HepG2 (cell line): ENCODE measurements at regions not wholly inside any gene's neighbourhood (a gene's known extent, or its start where the extent isn't known, plus 50 kb on each side); places are given as distances from the start of the nearest gene placed in this dataset.

Experiments
- ATAC-seq: fragments of 200-7000 bp; cut with Tn5 transposase; 3 replicates; pipeline ENCODE4 v1.9.1; 2020; ENCODE audit warnings: mild to moderate bottlenecking, moderate library complexity
- BruUV-seq: library from RNA; stranded (reverse); fragments of 400-500 nt; replicated peaks from 2 replicates; lab custom pipeline; 2021; lab: Mats Ljungman, UMichigan
- CTCF ChIA-PET: fragments of 300-600 bp; formaldehyde crosslinking; extraction: SDS; loops from one replicate; lab custom pipeline; 2021; ENCODE audit warnings: low total read pairs, inconsistent platforms, low intra/inter-chr PET ratio; lab: Yijun Ruan, JAX
- POLR2A ChIA-PET: fragments of 350-600 bp; sonication (Branson Sonifier 250); formaldehyde crosslinking; loops from one replicate; lab custom pipeline; 2020; ENCODE audit warnings: antibody characterized with exemption, inconsistent platforms; lab: Yijun Ruan, JAX
- DNase-seq: peaks from one replicate; pipeline ENCODE4 v3.0.0-alpha.2; 2015; ENCODE audit warnings: low spot score
- FAIRE-seq: peaks from 3 replicates; lab custom pipeline; 2011; peaks lifted over from hg19 to GRCh38; lab: Jason Lieb, UNC
- H2AFZ ChIP-seq: one replicate; pipeline ENCODE4 v1.6.1; 2011; ENCODE audit warnings: low read length, inconsistent platforms
- H3K27ac ChIP-seq: fragments of 300-600 bp; 3 replicates; pipeline ENCODE4 v1.8.0; 2011; ENCODE audit warnings: mixed run types, mild to moderate bottlenecking, mixed read lengths, low read length, inconsistent platforms; ENCODE audit not compliant: insufficient read depth; ENCODE audit errors: extremely low read length
- H3K27me3 ChIP-seq, 2 experiments: fragments of 200-600 bp in 1 of 2; 2 replicates in 1 of 2; 3 replicates in 1 of 2; pipeline versions ENCODE4 v1.6.0 to v1.8.0; 2011; ENCODE audit warnings: low read length in 2 of 2, mild to moderate bottlenecking in 2 of 2, moderate library complexity in 2 of 2, inconsistent platforms in 1 of 2; ENCODE audit not compliant: insufficient read depth in 2 of 2, control insufficient read depth in 1 of 2
- H3K36me3 ChIP-seq, 2 experiments: fragments of 200-600 bp in 1 of 2; replicated peaks in 1 of 2; 2 replicates in 1 of 2; 3 replicates in 1 of 2; pipeline versions ENCODE4 v1.5.1 to v1.8.0; 2011; ENCODE audit warnings: low read length in 2 of 2, inconsistent platforms in 1 of 2; ENCODE audit not compliant: insufficient read depth in 2 of 2, control insufficient read depth in 1 of 2
- H3K4me1 ChIP-seq: 2 replicates; pipeline ENCODE4 v1.5.1; 2012; ENCODE audit warnings: low read length, inconsistent platforms; ENCODE audit not compliant: insufficient read depth
- H3K4me2 ChIP-seq: 2 replicates; pipeline ENCODE4 v1.6.0; 2011; ENCODE audit warnings: low read depth, low read length, inconsistent platforms
- H3K4me3 ChIP-seq, 3 experiments: fragments of 200-600 bp in 1 of 3; sonication (generic), shearing (Covaris generic) in 1 of 3; replicated peaks in 1 of 3; 2 replicates each; pipeline ENCODE4 v1.5.1; 2011 to 2016; ENCODE audit warnings: low read length in 3 of 3, inconsistent platforms in 2 of 3, low read depth in 2 of 3, mild to moderate bottlenecking in 2 of 3, control low read depth in 1 of 3, mixed read lengths in 1 of 3; ENCODE audit not compliant: insufficient read depth in 1 of 3
- H3K79me2 ChIP-seq: one replicate; pipeline ENCODE4 v1.6.1; 2011; ENCODE audit warnings: low read length, inconsistent platforms; ENCODE audit not compliant: insufficient read depth
- H3K9ac ChIP-seq: 2 replicates; pipeline ENCODE4 v1.6.0; 2011; ENCODE audit warnings: mild to moderate bottlenecking, low read depth, low read length, inconsistent platforms; ENCODE audit not compliant: insufficient read depth
- H3K9me3 ChIP-seq: 2 replicates; pipeline ENCODE4 v1.5.1; 2012; ENCODE audit warnings: mild to moderate bottlenecking, low read length
- H4K20me1 ChIP-seq: 2 replicates; pipeline ENCODE4 v1.6.0; 2011; ENCODE audit warnings: inconsistent platforms, mild to moderate bottlenecking, low read length, moderate library complexity; ENCODE audit not compliant: insufficient read depth
- ZNF792 ChIP-seq: IDR thresholded peaks from 2 replicates; pipeline ENCODE4 v1.6.1; 2016
- WGBS: methylation state at CpG from one replicate; pipeline ENCODE4 v1.1.6; 2017; ENCODE audit warnings: low lambda C conversion rate; 5-methylcytosine and 5-hydroxymethylcytosine counted together
- in situ Hi-C: cut with HindIII; loops from 2 replicates; pipeline ENCODE4 v1.10.0; 2017; ENCODE audit warnings: low pct_unique_long_range_greater_than_20kb; ENCODE audit not compliant: extremely low pct_ligation_motif_present
- intact Hi-C: fragments of 100-400 bp; cut with micrococcal nuclease; formaldehyde crosslinking; loops from one replicate; pipeline ENCODE4 v1.10.0; 2022; ENCODE audit not compliant: unreplicated experiment
- TF ChIP-seq, protein P1 (sequence below): sonication (generic); formaldehyde crosslinking; conservative IDR thresholded peaks from 2 replicates; pipeline ENCODE4 v1.4.0; 2020; ENCODE audit warnings: mild to moderate bottlenecking, missing genetic modification reagents, moderate library complexity

DNA sequence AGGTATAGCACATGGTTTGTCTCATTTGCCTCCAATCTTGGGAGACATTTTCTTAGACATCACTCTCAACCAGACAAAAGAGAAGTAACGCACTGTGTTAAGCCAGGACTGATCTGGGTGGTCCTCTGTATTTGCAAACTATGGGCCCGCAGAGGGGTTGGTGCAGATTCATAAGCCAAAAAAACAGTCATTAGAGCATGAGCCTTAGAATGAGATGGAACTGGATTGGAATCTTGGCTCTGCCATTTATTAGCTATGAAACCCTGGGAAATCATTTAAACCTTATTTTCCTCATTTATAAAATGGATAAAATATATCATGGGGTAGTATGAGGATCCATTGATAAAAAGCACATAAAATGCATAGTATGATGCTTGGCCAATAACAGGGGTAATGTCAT lies 213.5 kb upstream of the APCDD1 start:
- 85% methylated on average over 2 of the region's 2 CpGs for WGBS
- ATAC-seq (no peak), DNase-seq (no peak), FAIRE-seq (no peak)
- intact Hi-C loops (no loop called here), in situ Hi-C loops (no loop called here)
- Histone ChIP-seq H3K4me1 (no peaks in the 10 kb centered on the region), H3K27ac (no peak overlapping the region), H3K27me3 (peaks cover 1 to 25% of the 10 kb centered on the region in 2 experiments; a peak in 3 of 5 replicates), H4K20me1 (no peaks in the 10 kb centered on the region), H3K36me3 (no peaks in the 10 kb centered on the region), H3K9me3 (no peaks in the 10 kb centered on the region), H2AFZ (no peak overlapping the region), H3K9ac (no peak overlapping the region), H3K4me2 (no peak overlapping the region), H3K4me3 (no peak overlapping the region), H3K79me2 (no peaks in the 10 kb centered on the region)
- ChIA-PET CTCF (no interaction called here), POLR2A (no interaction called here)
- no TSS peak for BruUV-seq
- TF ChIP-seq, protein P1, sequence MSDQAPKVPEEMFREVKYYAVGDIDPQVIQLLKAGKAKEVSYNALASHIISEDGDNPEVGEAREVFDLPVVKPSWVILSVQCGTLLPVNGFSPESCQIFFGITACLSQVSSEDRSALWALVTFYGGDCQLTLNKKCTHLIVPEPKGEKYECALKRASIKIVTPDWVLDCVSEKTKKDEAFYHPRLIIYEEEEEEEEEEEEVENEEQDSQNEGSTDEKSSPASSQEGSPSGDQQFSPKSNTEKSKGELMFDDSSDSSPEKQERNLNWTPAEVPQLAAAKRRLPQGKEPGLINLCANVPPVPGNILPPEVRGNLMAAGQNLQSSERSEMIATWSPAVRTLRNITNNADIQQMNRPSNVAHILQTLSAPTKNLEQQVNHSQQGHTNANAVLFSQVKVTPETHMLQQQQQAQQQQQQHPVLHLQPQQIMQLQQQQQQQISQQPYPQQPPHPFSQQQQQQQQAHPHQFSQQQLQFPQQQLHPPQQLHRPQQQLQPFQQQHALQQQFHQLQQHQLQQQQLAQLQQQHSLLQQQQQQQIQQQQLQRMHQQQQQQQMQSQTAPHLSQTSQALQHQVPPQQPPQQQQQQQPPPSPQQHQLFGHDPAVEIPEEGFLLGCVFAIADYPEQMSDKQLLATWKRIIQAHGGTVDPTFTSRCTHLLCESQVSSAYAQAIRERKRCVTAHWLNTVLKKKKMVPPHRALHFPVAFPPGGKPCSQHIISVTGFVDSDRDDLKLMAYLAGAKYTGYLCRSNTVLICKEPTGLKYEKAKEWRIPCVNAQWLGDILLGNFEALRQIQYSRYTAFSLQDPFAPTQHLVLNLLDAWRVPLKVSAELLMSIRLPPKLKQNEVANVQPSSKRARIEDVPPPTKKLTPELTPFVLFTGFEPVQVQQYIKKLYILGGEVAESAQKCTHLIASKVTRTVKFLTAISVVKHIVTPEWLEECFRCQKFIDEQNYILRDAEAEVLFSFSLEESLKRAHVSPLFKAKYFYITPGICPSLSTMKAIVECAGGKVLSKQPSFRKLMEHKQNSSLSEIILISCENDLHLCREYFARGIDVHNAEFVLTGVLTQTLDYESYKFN (CRISPR knock-in tag) = no peak

DNA sequence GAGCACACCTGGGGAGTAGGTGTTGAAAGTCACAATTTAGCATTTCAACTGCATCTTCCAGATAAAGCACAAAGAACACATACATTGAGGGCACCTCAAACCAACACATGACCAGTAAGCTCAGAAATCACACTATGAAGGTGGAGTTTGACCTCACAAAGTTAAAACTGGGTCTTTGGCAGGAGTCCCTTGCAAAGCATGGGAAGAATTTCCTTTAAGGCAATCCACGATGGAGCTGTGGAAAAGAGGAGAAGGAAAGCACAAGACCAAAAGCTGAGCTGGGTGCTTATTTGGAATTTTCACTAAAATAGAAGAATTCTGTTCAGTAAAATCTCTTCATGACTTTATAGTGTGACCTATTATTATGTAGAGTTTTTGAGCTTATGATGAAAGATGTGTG lies 212.9 kb upstream of the APCDD1 start:
- Histone ChIP-seq H3K27ac (no peak overlapping the region), H3K27me3 (peaks cover 1 to 25% of the 10 kb centered on the region in 2 experiments; a peak in 3 of 5 replicates), H3K4me3 (no peak overlapping the region), H3K4me2 (no peak overlapping the region), H3K4me1 (no peaks in the 10 kb centered on the region), H3K9me3 (no peaks in the 10 kb centered on the region), H3K9ac (no peak overlapping the region), H4K20me1 (no peaks in the 10 kb centered on the region), H3K79me2 (no peaks in the 10 kb centered on the region), H2AFZ (no peak overlapping the region), H3K36me3 (no peaks in the 10 kb centered on the region)
- ChIA-PET CTCF (no interaction called here), POLR2A (no interaction called here)
- TF ChIP-seq ZNF792 (CRISPR knock-in tag) = no peak
- in situ Hi-C loops (no loop called here), intact Hi-C loops (no loop called here)
- DNase-seq (no peak), FAIRE-seq (no peak), ATAC-seq (no peak)
- WGBS = 0% methylated on average over 1 of the region's 1 CpG
- BruUV-seq = no TSS peak
